KMS-11 (cell line): ENCODE measurements at regions not wholly inside any gene's neighbourhood (a gene's known extent, or its start where the extent isn't known, plus 50 kb on each side); places are given as distances from the start of the nearest gene placed in this dataset.

Source experiments
- H2AFZ ChIP-seq: fragments of 200-600 bp; sonication (generic); 2 replicates; pipeline ENCODE4 v1.6.1; 2016; ENCODE audit warnings: antibody characterized with exemption, mixed run types, low read depth
- H3K27ac ChIP-seq: fragments of 200-600 bp; sonication (generic); 2 replicates; pipeline ENCODE4 v1.6.1; 2016; ENCODE audit warnings: mild to moderate bottlenecking, mixed run types
- H3K27me3 ChIP-seq: fragments of 200-600 bp; sonication (generic); 2 replicates; pipeline ENCODE4 v1.6.1; 2017; ENCODE audit warnings: mild to moderate bottlenecking, low read depth, mixed run types, moderate library complexity; ENCODE audit not compliant: insufficient read depth
- H3K36me3 ChIP-seq: fragments of 200-600 bp; sonication (generic); 2 replicates; pipeline ENCODE4 v1.6.1; 2017; ENCODE audit warnings: mild to moderate bottlenecking, mixed run types; ENCODE audit not compliant: insufficient read depth
- H3K4me1 ChIP-seq: fragments of 200-600 bp; sonication (generic); 2 replicates; pipeline ENCODE4 v1.6.1; 2016; ENCODE audit warnings: mild to moderate bottlenecking, low read depth, mixed run types; ENCODE audit not compliant: poor library complexity, severe bottlenecking
- H3K4me2 ChIP-seq: fragments of 200-600 bp; sonication (generic); 2 replicates; pipeline ENCODE4 v1.7.0; 2016; ENCODE audit warnings: mild to moderate bottlenecking, mixed run types
- H3K4me3 ChIP-seq: fragments of 200-600 bp; sonication (generic); IDR thresholded peaks from 2 replicates; pipeline ENCODE4 v1.6.1; 2017; ENCODE audit warnings: low read depth, low read length, mixed read lengths; ENCODE audit not compliant: insufficient read depth
- H3K79me2 ChIP-seq: fragments of 200-600 bp; sonication (generic); 2 replicates; pipeline ENCODE4 v1.6.1; 2016; ENCODE audit warnings: low read depth, mixed run types; ENCODE audit not compliant: insufficient read depth
- H3K9ac ChIP-seq: fragments of 200-600 bp; sonication (generic); 2 replicates; pipeline ENCODE4 v1.6.1; 2016; ENCODE audit warnings: mild to moderate bottlenecking, mixed run types
- H4K20me1 ChIP-seq: fragments of 200-600 bp; sonication (generic); 2 replicates; pipeline ENCODE4 v1.6.1; 2016; ENCODE audit warnings: mild to moderate bottlenecking, mixed run types; ENCODE audit not compliant: insufficient read depth
- CTCF ChIP-seq: fragments of 200-600 bp; sonication (generic); conservative IDR thresholded peaks from 2 replicates; pipeline ENCODE4 v1.6.1; 2017; ENCODE audit warnings: low read depth, mild to moderate bottlenecking, antibody characterized with exemption, low read length, moderate library complexity, mixed read lengths

DNA sequence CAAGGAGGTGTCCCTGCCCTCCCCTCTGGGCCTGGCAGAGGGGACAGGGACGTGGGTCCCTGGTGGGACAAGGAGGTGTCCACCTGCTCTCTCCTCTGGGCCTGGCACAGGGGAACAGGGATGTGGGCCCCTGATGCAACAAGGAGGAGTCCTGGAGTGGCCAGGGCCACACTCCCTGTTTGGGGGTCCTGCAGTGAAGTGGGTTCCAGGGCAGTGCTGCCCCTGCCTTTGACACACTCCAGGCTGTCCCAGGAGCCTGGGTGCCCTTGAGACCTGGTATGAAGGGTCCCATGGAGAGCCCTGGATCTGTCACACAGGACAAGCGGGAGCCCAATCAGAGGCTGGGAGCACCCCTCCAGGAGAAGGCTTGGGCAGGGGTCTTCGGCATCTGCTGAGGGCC lies 75.8 kb upstream of the GPC1 start:
- no peak for TF ChIP-seq CTCF

DNA sequence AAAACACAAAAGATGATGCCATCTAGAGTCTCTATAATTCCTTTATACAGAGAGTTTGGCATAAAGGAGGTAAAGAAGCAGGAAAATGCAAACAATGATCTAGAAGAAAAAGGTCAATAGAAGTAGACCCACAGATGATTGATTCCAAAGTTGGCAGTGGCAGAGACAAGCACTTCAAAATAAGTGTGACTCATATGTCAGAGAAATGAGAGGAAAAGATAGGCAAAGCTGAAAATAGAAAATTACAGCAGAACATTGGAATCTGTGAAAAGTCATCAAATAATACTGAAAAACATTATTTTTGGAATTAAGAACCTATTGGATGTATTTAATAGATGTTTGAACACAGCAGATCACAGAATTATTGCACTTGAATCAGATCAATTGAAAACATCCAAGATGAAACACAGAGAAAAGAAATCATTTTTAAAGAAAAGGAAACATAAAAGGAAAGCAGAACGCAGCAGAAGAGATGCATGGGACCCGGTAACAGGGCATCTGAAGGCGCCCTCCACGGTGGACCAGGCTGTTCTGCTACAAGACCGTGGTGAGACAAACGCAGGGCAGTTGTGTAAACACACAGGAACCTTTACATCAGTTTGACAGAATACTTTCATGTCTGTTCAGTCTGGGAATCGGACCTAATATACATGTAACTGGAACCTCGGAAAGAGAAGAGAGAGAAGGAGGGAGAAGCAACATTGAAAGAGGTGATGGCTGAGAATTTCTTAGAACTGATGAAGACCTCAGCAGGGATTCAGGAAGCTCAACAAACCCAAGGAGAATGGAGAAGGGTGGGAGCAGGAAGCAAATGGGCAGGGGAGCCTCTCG lies 74.6 kb upstream of the GPC1 start:
- Histone ChIP-seq H3K27me3 (peaks cover 9% of the 10 kb centered on the region; the same call in 1 of the 2 replicates), H3K4me3 (no peak overlapping the region)
- TF ChIP-seq CTCF, result no peak

More for the DNA sequence above, 75.8 kb upstream of the GPC1 start:
- H3K27ac ChIP-seq, result no peak overlapping the region
- H3K4me2 ChIP-seq, result no peak overlapping the region
- no peak overlapping the region for H3K9ac ChIP-seq
- no peak overlapping the region for H3K4me3 ChIP-seq
- no peaks in the 10 kb centered on the region for H4K20me1 ChIP-seq
- peaks cover 18% of the 10 kb centered on the region; the same call in 1 of the 2 replicates for H3K27me3 ChIP-seq
- H3K36me3 ChIP-seq, result no peaks in the 10 kb centered on the region
- no peak overlapping the region for H2AFZ ChIP-seq
- H3K4me1 ChIP-seq, result no peaks in the 10 kb centered on the region
- H3K79me2 ChIP-seq, result no peaks in the 10 kb centered on the region

GRCh38 chr2:240362216-240362755 lies 73.2 kb upstream of the GPC1 start:
- no peaks in the 10 kb centered on the region for H3K4me1 ChIP-seq
- H3K27ac ChIP-seq, result no peak overlapping the region
- H3K79me2 ChIP-seq, result no peaks in the 10 kb centered on the region
- H2AFZ ChIP-seq, result no peak overlapping the region
- no peak overlapping the region for H3K9ac ChIP-seq
- TF ChIP-seq CTCF, result no peak
- no peaks in the 10 kb centered on the region; the same call in 1 of the 2 replicates for H3K27me3 ChIP-seq
- H3K4me2 ChIP-seq, result no peak overlapping the region
- H4K20me1 ChIP-seq, result no peaks in the 10 kb centered on the region
- no peaks in the 10 kb centered on the region for H3K36me3 ChIP-seq
- H3K4me3 ChIP-seq, result no peak overlapping the region

More for the DNA sequence above, 74.6 kb upstream of the GPC1 start:
- no peak overlapping the region for H2AFZ ChIP-seq
- no peak overlapping the region for H3K9ac ChIP-seq
- H3K4me1 ChIP-seq, result no peaks in the 10 kb centered on the region
- H3K27ac ChIP-seq, result no peak overlapping the region
- H3K79me2 ChIP-seq, result no peaks in the 10 kb centered on the region
- H3K4me2 ChIP-seq, result no peak overlapping the region
- H4K20me1 ChIP-seq, result no peaks in the 10 kb centered on the region
- no peaks in the 10 kb centered on the region for H3K36me3 ChIP-seq

DNA sequence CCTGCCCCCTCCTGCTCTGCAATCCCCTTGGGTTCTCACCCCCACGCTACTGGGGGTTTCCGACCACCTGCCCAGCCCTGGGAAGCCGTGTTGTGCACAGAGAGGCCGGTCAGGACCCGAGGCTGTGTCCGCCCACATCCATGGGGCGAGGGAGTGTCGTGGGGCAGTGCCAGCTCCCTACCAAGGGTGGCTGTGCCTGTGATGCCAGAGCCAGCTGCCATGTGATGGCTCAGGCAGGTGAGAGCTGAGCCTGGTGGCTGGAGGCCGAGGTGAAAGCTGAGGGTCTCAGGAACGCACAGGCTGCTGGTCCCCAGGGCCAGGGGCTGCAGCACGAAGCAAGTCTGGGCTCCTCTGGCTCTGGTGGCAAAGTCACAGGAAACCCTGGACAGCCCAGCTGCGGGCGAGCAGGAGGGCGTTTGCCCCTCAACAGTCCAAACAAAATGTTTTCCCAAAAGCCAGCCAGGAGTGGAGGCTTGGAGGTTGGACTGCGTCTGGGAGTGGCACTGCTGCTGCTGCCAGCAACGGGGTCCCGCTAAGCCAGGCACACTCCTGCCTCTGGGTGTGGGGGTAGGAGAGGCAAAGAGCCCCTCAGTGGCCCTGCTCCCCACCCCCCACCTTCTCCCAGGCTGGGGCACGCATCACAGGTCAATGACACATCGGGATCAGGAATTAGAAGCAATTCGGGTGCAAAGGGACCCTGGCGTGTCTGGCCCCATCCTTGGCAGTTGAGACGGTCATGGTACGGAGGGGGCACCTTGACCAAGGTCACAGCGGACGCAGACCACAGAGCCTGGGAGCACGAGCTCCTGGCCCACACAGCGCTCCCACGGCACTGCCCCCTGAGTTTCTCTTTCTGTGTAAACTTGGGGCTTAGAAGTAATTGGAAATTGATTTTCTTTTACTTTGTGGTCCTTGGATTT lies 72.4 kb upstream of the GPC1 start:
- Histone ChIP-seq H3K36me3 (no peaks in the 10 kb centered on the region), H3K9ac (no peak overlapping the region), H3K79me2 (no peaks in the 10 kb centered on the region), H3K27ac (no peak overlapping the region), H3K4me3 (no peak overlapping the region), H3K4me1 (no peaks in the 10 kb centered on the region), H2AFZ (no peak overlapping the region), H4K20me1 (no peaks in the 10 kb centered on the region), H3K27me3 (no peaks in the 10 kb centered on the region; the same call in 1 of the 2 replicates), H3K4me2 (no peak overlapping the region)
- TF ChIP-seq CTCF, result no peak
